Panc1 (cell line): ENCODE measurements at regions not wholly inside any gene's neighbourhood (a gene's known extent, or its start where the extent isn't known, plus 50 kb on each side); places are given as distances from the start of the nearest gene placed in this dataset.

Experiments used
- ATAC-seq: fragments of 200-7000 bp; cut with Tn5 transposase; 2 replicates; pipeline ENCODE4 v1.9.1; 2020; ENCODE audit warnings: mild to moderate bottlenecking, moderate library complexity
- BruUV-seq: library from RNA; stranded (reverse); fragments of 400-500 nt; replicated peaks from 2 replicates; lab custom pipeline; 2021; lab: Mats Ljungman, UMichigan
- CTCF ChIA-PET: fragments of 300-600 bp; sonication (Branson Sonifier 250); formaldehyde crosslinking; loops from one replicate; lab custom pipeline; 2022; ENCODE audit warnings: antibody characterized with exemption; lab: Charles Lee
- POLR2A ChIA-PET: fragments of 300-600 bp; sonication (Branson Sonifier 250); formaldehyde crosslinking; loops from one replicate; lab custom pipeline; 2022; ENCODE audit warnings: antibody characterized with exemption; lab: Charles Lee
- DNase-seq: peaks from one replicate; pipeline ENCODE4 v3.0.0-alpha.2; 2010; ENCODE audit warnings: low read depth, low spot score
- H3K27ac ChIP-seq: 2 replicates; pipeline ENCODE4 v1.5.1; 2011; ENCODE audit warnings: mild to moderate bottlenecking, low read length, inconsistent platforms
- H3K27me3 ChIP-seq: fragments of 200-500 bp; sonication (Bioruptor generic); 2 replicates; pipeline ENCODE4 v1.6.0; 2014; ENCODE audit warnings: low read length, inconsistent platforms; ENCODE audit not compliant: control insufficient read depth, insufficient read depth
- H3K36me3 ChIP-seq: fragments of 200-500 bp; sonication (Bioruptor generic); 2 replicates; pipeline ENCODE4 v1.5.1; 2014; ENCODE audit warnings: inconsistent platforms, mild to moderate bottlenecking, low read length, moderate library complexity; ENCODE audit not compliant: control insufficient read depth, insufficient read depth
- H3K4me1 ChIP-seq: 2 replicates; pipeline ENCODE4 v1.5.1; 2011; ENCODE audit warnings: inconsistent platforms, mild to moderate bottlenecking, low read length, moderate library complexity; ENCODE audit not compliant: control insufficient read depth, insufficient read depth
- H3K4me3 ChIP-seq, 2 experiments: 2 replicates each; pipeline ENCODE4 v1.5.1; 2011 to 2012; ENCODE audit warnings: low read depth in 2 of 2, low read length in 2 of 2, mild to moderate bottlenecking in 2 of 2, inconsistent platforms in 1 of 2, moderate library complexity in 1 of 2
- H3K9me3 ChIP-seq: fragments of 200-500 bp; sonication (Bioruptor generic); 2 replicates; pipeline ENCODE4 v1.5.1; 2014; ENCODE audit warnings: low read depth, mild to moderate bottlenecking, inconsistent platforms, low read length, moderate library complexity; ENCODE audit not compliant: control insufficient read depth, insufficient read depth
- CTCF ChIP-seq: fragments of 450-650 bp; IDR thresholded peaks from 2 replicates; pipeline ENCODE4 v1.5.1; 2017; ENCODE audit warnings: mild to moderate bottlenecking
- POLR2AphosphoS5 ChIP-seq: IDR thresholded peaks from 2 replicates; pipeline ENCODE4 v1.6.1; 2012; ENCODE audit warnings: mild to moderate bottlenecking, low read depth, low read length, moderate library complexity
- REST ChIP-seq, 2 experiments: IDR thresholded peaks; 2 replicates each; pipeline ENCODE4 v1.6.1; 2011 to 2012; ENCODE audit warnings: low read depth in 2 of 2, control low read depth in 1 of 2, low read length in 1 of 2, mild to moderate bottlenecking in 1 of 2, moderate library complexity in 1 of 2; ENCODE audit not compliant: insufficient read depth in 1 of 2
- SIN3A ChIP-seq: IDR thresholded peaks from 2 replicates; pipeline ENCODE4 v1.6.1; 2012; ENCODE audit warnings: low read depth, mild to moderate bottlenecking, low read length, moderate library complexity, borderline replicate concordance; ENCODE audit not compliant: insufficient read depth
- TCF7L2 ChIP-seq: IDR thresholded peaks from 2 replicates; pipeline ENCODE4 v1.6.1; 2011; ENCODE audit warnings: mild to moderate bottlenecking, low read depth, low read length, inconsistent platforms
- in situ Hi-C: cut with HindIII; loops from 2 replicates; pipeline ENCODE4 v1.10.0; 2016; ENCODE audit warnings: low sequenced_read_pairs, low pct_unique_long_range_greater_than_20kb
- intact Hi-C: fragments of 100-400 bp; cut with micrococcal nuclease; formaldehyde crosslinking; loops from one replicate; pipeline ENCODE4 v1.10.0; 2022; ENCODE audit not compliant: unreplicated experiment

- no peak for TF ChIP-seq REST (IDR thresholded peaks at IDR 0.05; ENCODE audit: insufficient read depth in 1 of 2, low read depth in 2 of 2, low read length in 1 of 2)
- TF ChIP-seq CTCF, result no peak
- no peak for TF ChIP-seq POLR2AphosphoS5
- TF ChIP-seq TCF7L2, result no peak
- H3K4me1 ChIP-seq, result no peaks in the 10 kb centered on the region
- intact Hi-C loops, result no loop called here
- H3K27ac ChIP-seq, result no peak overlapping the region
- no peak for DNase-seq
- no TSS peak for BruUV-seq
- in situ Hi-C loops, result no loop called here
- no peak overlapping the region for H3K4me3 ChIP-seq
- no peak for ATAC-seq
- ChIA-PET POLR2A (no interaction called here), CTCF (no interaction called here)
- H3K27me3 ChIP-seq, result no peaks in the 10 kb centered on the region
- no peaks in the 10 kb centered on the region for H3K36me3 ChIP-seq
- peaks cover 5% of the 10 kb centered on the region; the same call in 1 of the 2 replicates for H3K9me3 ChIP-seq
These were observed 185.8 kb upstream of the C11orf87 start for GRCh38 chr11:109236188-109236587.

DNA sequence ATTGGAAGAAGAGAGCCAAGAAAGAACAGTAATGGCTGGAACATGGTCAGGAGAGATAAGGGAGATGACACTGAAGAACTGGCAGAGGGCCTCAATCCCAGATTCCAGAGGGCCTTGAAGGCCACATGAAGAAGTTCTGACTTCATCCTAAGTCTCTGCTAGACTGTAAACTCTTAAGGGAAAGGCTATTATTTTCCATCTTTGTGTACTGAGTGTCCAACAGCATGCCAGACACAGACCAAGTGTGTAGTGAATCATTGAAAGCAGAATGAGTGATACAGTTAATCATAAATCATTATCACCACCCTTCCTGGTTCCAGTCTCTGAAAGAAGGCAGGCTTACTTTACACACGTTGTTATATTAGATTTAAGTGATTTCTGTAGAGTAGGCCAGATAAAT, 185.3 kb upstream of the C11orf87 start:
- Histone ChIP-seq H3K27me3 (no peaks in the 10 kb centered on the region), H3K27ac (no peak overlapping the region), H3K9me3 (peaks cover 5% of the 10 kb centered on the region; the same call in 1 of the 2 replicates), H3K4me3 (no peak overlapping the region), H3K36me3 (no peaks in the 10 kb centered on the region), H3K4me1 (no peaks in the 10 kb centered on the region)
- no peak for DNase-seq
- in situ Hi-C loops (no loop called here), intact Hi-C loops (no loop called here)
- BruUV-seq, result no TSS peak
- no peak for ATAC-seq
- ChIA-PET CTCF (no interaction called here), POLR2A (no interaction called here)
- no peak for TF ChIP-seq SIN3A

GRCh38 chr11:109237636-109238035, 184.4 kb upstream of the C11orf87 start:
- BruUV-seq, result no TSS peak
- no peak overlapping the region for H3K27ac ChIP-seq
- POLR2A ChIA-PET, result no interaction called here
- no peaks in the 10 kb centered on the region for H3K36me3 ChIP-seq
- no peaks in the 10 kb centered on the region for H3K4me1 ChIP-seq
- CTCF ChIA-PET, result no interaction called here
- H3K9me3 ChIP-seq, result peaks cover 5% of the 10 kb centered on the region; the same call in 1 of the 2 replicates
- no peaks in the 10 kb centered on the region for H3K27me3 ChIP-seq
- in situ Hi-C loops, result no loop called here
- DNase-seq, result no peak
- no peak overlapping the region for H3K4me3 ChIP-seq
- ATAC-seq, result no peak
- TF ChIP-seq POLR2AphosphoS5 (no peak), TCF7L2 (no peak), CTCF (no peak), REST (IDR thresholded peaks at IDR 0.05; ENCODE audit: insufficient read depth in 1 of 2, low read depth in 2 of 2, low read length in 1 of 2) (no peak), SIN3A (no peak)
- intact Hi-C loops, result no loop called here
